ENCODE measurements at regions not wholly inside any gene's neighbourhood (a gene's known extent, or its start where the extent isn't known, plus 50 kb on each side); places are given as distances from the start of the nearest gene placed in this dataset.

- TF ChIP-seq CTCF (IDR thresholded peaks at IDR 0.05; ENCODE audit: borderline replicate concordance, extremely low read depth, low read length, poor library complexity, severe bottlenecking) (no peak), EZH2 (IDR thresholded peaks at IDR 0.05; ENCODE audit: borderline replicate concordance, low read depth, low read length, severe bottlenecking) (no peak)
These were observed 965.8 kb downstream of the NSUN3 start for GRCh38 chr3:95028688-95029087.

Measured in DND-41 (cell line).